Umbilical cord (tissue), 1 donor: ENCODE measurements at regions not wholly inside any gene's neighbourhood (a gene's known extent, or its start where the extent isn't known, plus 50 kb on each side); places are given as distances from the start of the nearest gene placed in this dataset.

Experiments used
- DNase-seq: peaks from one replicate; pipeline ENCODE4 v3.0.0-alpha.2; 2015; ENCODE audit warnings: low spot score

GRCh38 chr13:72246396-72246795 is 379.4 kb upstream of the DACH1 start:
- no peak for DNase-seq

GRCh38 chr13:72244788-72245187 is 377.8 kb upstream of the DACH1 start:
- DNase-seq: no peak

- no peak for DNase-seq
These were observed 363.1 kb upstream of the DACH1 start for GRCh38 chr13:72230131-72230530.

- no peak for DNase-seq
These were observed 362.1 kb upstream of the DACH1 start for GRCh38 chr13:72229067-72229466.

- DNase-seq: no peak
These were observed 354.4 kb upstream of the DACH1 start for GRCh38 chr13:72221276-72221962.

GRCh38 chr13:72218966-72219365 is 352.0 kb upstream of the DACH1 start:
- no peak for DNase-seq

- DNase-seq: no peak
These were observed 350.1 kb upstream of the DACH1 start for GRCh38 chr13:72217142-72217541.

GRCh38 chr13:72208112-72208645 is 341.2 kb upstream of the DACH1 start:
- no peak for DNase-seq

GRCh38 chr13:72205773-72206172 is 338.8 kb upstream of the DACH1 start:
- no peak for DNase-seq

GRCh38 chr13:72204291-72204690 is 337.3 kb upstream of the DACH1 start:
- no peak for DNase-seq

GRCh38 chr13:72201726-72202125 is 334.7 kb upstream of the DACH1 start:
- DNase-seq: no peak

GRCh38 chr13:72199640-72200039 is 332.6 kb upstream of the DACH1 start:
- no peak for DNase-seq

- DNase-seq: no peak
These were observed 332.1 kb upstream of the DACH1 start for GRCh38 chr13:72198967-72199560.

- no peak for DNase-seq
These were observed 331.0 kb upstream of the DACH1 start for GRCh38 chr13:72198042-72198441.

GRCh38 chr13:72195044-72195704 is 328.2 kb upstream of the DACH1 start:
- no peak for DNase-seq

GRCh38 chr13:72194523-72194922 is 327.5 kb upstream of the DACH1 start:
- no peak for DNase-seq

GRCh38 chr13:72186730-72187422 is 319.9 kb upstream of the DACH1 start:
- DNase-seq: peak; percentile 2

- no peak for DNase-seq
These were observed 318.8 kb upstream of the DACH1 start for GRCh38 chr13:72185776-72186175.

GRCh38 chr13:72181661-72182060 is 314.7 kb upstream of the DACH1 start:
- no peak for DNase-seq

GRCh38 chr13:72180253-72180952 is 313.4 kb upstream of the DACH1 start:
- no peak for DNase-seq

- DNase-seq: peak; percentile 31
These were observed 307.5 kb upstream of the DACH1 start for GRCh38 chr13:72174549-72174948.

GRCh38 chr13:72170571-72170970 is 303.6 kb upstream of the DACH1 start:
- DNase-seq: no peak
